A673 (cell line): ENCODE measurements at regions not wholly inside any gene's neighbourhood (a gene's known extent, or its start where the extent isn't known, plus 50 kb on each side); places are given as distances from the start of the nearest gene placed in this dataset.

Source experiments
- CTCF ChIP-seq: fragments of 300-800, 200-600 bp; sonication (generic); conservative IDR thresholded peaks from 2 replicates; pipeline ENCODE4 v1.5.1; 2017; ENCODE audit warnings: low read depth, mild to moderate bottlenecking, antibody characterized with exemption, low read length, moderate library complexity, mixed read lengths
- EZH2 ChIP-seq: fragments of 200-600 bp; sonication (generic); IDR thresholded peaks from 2 replicates; pipeline ENCODE4 v1.6.1; 2017; ENCODE audit warnings: borderline replicate concordance, low read depth, mild to moderate bottlenecking, mixed read lengths, antibody characterized with exemption, low read length; ENCODE audit not compliant: poor library complexity, severe bottlenecking

- TF ChIP-seq EZH2 (no peak), CTCF (no peak)
These were observed 83.1 kb downstream of the CTAGE1 start for GRCh38 chr18:22334567-22334966.
